HG03103 (cell line): ENCODE measurements at regions not wholly inside any gene's neighbourhood (a gene's known extent, or its start where the extent isn't known, plus 50 kb on each side); places are given as distances from the start of the nearest gene placed in this dataset.
A peak's percentile ranks its signal among the peaks of the same experiment; 100 is the strongest.

Experiments
- ATAC-seq: cut with Tn5 transposase; IDR thresholded peaks from one replicate; pipeline ENCODE4 v1.9.1; 2021; ENCODE audit warnings: low read depth; ENCODE audit not compliant: unreplicated experiment

- no peak for ATAC-seq
Observed at GRCh38 chrY:21146331-21146730, 364.8 kb upstream of the RBMY1B start.

GRCh38 chrY:21149971-21150370 is 361.2 kb upstream of the RBMY1B start:
- ATAC-seq: no peak

GRCh38 chrY:21169821-21170220 is 341.3 kb upstream of the RBMY1B start:
- no peak for ATAC-seq

- ATAC-seq: no peak
Observed at GRCh38 chrY:21174697-21175463, 336.3 kb upstream of the RBMY1B start.

GRCh38 chrY:21175505-21175904 is 335.6 kb upstream of the RBMY1B start:
- no peak for ATAC-seq

- no peak for ATAC-seq
Observed at GRCh38 chrY:21177306-21177800, 333.8 kb upstream of the RBMY1B start.

- ATAC-seq: no peak
Observed at GRCh38 chrY:21178281-21178680, 332.9 kb upstream of the RBMY1B start.

- no peak for ATAC-seq
Observed at GRCh38 chrY:21180921-21181320, 330.2 kb upstream of the RBMY1B start.

GRCh38 chrY:21184271-21184670 is 326.9 kb upstream of the RBMY1B start:
- ATAC-seq: no peak

- no peak for ATAC-seq
Observed at GRCh38 chrY:21185419-21186105, 325.6 kb upstream of the RBMY1B start.

GRCh38 chrY:21192694-21193093 is 318.4 kb upstream of the RBMY1B start:
- ATAC-seq: no peak

GRCh38 chrY:21200246-21200645 is 310.9 kb upstream of the RBMY1B start:
- no peak for ATAC-seq

- peak; percentile 89 for ATAC-seq
Observed at GRCh38 chrY:21227849-21228248, 283.3 kb upstream of the RBMY1B start.

GRCh38 chrY:21240221-21240620 is 270.9 kb upstream of the RBMY1B start:
- ATAC-seq: peak; percentile 99

- ATAC-seq: peak; percentile 5
Observed at GRCh38 chrY:21240662-21241310, 270.4 kb upstream of the RBMY1B start.

GRCh38 chrY:21242793-21243192 is 268.3 kb upstream of the RBMY1B start:
- no peak for ATAC-seq

GRCh38 chrY:21246780-21247179 is 264.4 kb upstream of the RBMY1B start:
- ATAC-seq: no peak

- no peak for ATAC-seq
Observed at GRCh38 chrY:21248591-21248990, 262.5 kb upstream of the RBMY1B start.

GRCh38 chrY:21253455-21254248 is 257.5 kb upstream of the RBMY1B start:
- ATAC-seq: no peak

- no peak for ATAC-seq
Observed at GRCh38 chrY:21254476-21254875, 256.7 kb upstream of the RBMY1B start.

GRCh38 chrY:21256820-21257219 is 254.3 kb upstream of the RBMY1B start:
- ATAC-seq: no peak
